D341Med (cell line): ENCODE measurements at regions not wholly inside any gene's neighbourhood (a gene's known extent, or its start where the extent isn't known, plus 50 kb on each side); places are given as distances from the start of the nearest gene placed in this dataset.

Experiments used
- DNase-seq: peaks from one replicate; pipeline ENCODE4 v3.0.0; 2012; ENCODE audit warnings: low spot score

DNA sequence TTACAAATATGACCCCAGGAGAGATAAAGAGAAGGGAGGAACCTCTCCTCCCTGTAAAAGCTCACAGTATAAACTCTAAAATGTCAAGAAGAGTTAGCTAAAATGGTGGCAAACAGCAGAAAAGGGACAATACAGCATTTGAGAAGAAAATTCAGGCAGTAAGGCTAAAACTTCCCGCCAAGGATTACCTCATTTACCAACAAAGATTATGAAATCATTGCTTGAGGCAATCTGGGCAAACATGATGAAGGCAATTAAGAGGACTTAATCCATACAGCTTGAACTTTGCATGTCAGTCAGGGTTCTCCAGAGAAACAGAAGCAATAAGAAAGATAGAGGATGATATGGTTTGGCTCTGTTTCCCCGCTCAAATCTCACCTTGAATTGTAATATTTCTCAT lies 81.4 kb downstream of the CMPK2 start:
- DNase-seq: no peak

GRCh38 chr2:6785493-6785892 lies 80.2 kb downstream of the CMPK2 start:
- DNase-seq: no peak

- no peak for DNase-seq
These were observed 78.3 kb downstream of the CMPK2 start for GRCh38 chr2:6787376-6787775.

DNA sequence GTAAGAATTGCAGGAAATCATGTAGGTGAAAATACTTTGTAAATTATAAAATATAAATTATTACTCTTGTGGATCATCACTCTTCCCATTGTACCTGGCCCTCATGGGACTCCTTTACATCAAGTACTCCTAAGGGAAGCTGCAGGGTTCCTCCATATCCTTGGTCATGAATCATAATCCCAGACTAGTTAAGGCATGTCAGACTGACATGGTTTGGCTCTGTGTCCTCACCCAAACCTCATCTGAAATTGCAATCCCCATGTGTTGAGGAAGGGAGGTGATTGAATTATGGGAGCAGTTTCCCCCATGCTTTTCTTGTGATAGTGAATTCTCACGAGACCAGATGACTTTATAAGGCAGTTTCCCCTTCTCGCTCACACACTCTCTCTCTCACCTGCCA lies 77.1 kb downstream of the CMPK2 start:
- no peak for DNase-seq

DNA sequence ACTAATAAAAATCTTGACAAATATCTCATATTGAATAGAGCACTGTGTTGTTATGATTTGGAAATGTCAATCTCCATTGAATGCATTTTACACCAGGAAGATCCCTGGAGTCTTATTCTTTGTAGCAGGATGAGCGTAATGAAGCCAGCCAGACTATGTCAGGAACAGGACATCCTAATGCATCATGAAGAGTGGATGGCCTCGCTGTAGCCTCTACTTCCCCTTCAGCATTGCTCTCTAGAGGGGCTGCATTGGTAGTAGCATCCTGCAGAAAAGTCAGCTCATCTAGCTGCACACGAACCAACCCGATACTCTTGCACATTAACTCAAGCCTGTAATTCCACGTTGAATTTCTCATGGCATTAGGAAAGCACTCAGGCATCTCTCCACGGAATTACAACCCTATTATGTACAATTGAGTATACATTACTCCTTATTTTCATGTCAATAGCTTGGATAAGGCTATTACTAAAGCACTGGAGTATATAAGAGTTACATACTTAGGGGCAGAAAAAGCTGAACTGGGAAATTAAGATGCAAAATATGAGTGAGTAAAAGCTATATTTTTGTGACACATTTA lies 76.1 kb downstream of the CMPK2 start:
- DNase-seq: no peak

- no peak for DNase-seq
These were observed 74.0 kb downstream of the CMPK2 start for GRCh38 chr2:6791682-6792081.

DNA sequence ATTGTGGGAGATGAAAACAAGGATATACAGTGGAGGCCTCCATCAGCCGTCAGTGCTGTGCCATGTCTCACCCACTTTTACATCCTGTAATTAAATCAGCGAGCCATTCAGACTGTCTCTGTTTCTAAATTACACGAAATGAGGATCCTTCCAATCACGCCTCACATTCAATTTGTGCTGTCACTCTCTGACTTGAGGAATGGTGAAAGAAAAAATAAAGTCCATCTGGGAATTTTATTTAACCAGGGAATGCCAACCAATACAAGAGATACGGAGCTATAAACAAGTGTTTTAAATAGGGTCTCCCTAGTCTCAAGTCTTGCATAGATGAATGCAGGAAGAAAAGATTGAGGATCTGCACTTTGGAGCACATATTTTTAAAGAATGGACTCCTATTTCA lies 72.8 kb downstream of the CMPK2 start:
- no peak for DNase-seq

- no peak for DNase-seq
These were observed 72.3 kb downstream of the CMPK2 start for GRCh38 chr2:6793371-6793770.

DNA sequence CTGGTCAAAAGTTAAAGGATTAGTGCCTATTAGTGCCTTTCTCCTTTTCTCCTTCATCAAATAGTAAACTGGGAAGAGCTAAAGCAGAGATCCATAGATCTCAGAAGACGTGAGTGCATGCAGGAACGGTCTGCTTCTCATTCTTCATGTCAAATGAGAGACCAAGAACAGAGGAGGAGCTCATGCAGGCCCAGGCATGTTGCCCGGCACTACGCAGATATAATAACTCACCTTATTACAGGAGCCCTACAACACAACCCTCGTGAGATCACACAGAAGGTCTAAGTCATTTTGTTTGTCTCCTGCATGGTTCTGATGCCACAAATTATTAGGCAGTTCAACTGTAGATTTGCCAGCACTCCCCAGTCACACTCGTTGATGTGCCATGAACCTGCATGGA lies 71.8 kb downstream of the CMPK2 start:
- DNase-seq: no peak

DNA sequence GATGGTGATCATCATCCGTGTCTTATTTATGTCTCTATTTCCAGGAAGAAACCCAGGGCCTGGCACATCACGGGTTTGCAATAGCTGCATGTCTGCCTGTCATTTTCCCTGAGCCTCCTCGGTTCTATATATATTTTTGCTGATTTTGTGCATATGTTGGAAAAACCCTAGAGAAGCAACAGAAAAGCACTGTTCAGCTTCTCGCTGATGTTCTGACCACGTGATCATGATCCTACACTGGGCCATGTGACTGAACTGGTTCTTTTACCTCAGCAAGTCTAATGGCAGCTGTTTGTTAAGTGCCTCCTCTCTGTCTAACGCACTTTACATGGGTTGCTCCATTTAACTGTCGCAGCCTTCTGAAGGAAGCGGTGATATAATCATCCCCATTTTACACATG lies 71.3 kb downstream of the CMPK2 start:
- no peak for DNase-seq
